Activated CD4-positive, alpha-beta T cell treated with anti-CD3 and anti-CD28 coated beads, Interleukin-2, amount 10 ng/mL, durations not matched to agents 7 days and 5 days (primary cell): ENCODE measurements at regions not wholly inside any gene's neighbourhood (a gene's known extent, or its start where the extent isn't known, plus 50 kb on each side); places are given as distances from the start of the nearest gene placed in this dataset.

Experiments
- CTCF ChIA-PET: fragments of 350-600 bp; sonication (Branson Sonifier 250); formaldehyde crosslinking; loops from one replicate; lab custom pipeline; 2021; ENCODE audit warnings: antibody characterized with exemption; lab: Charles Lee
- POLR2A ChIA-PET: fragments of 350-600 bp; sonication (Branson Sonifier 250); formaldehyde crosslinking; loops from one replicate; lab custom pipeline; 2021; ENCODE audit warnings: antibody characterized with exemption; lab: Charles Lee
- DNase-seq: peaks from one replicate; pipeline ENCODE4 v3.0.0-alpha.2; 2020
- H3K27ac Mint-ChIP-seq: one replicate; pipeline ENCODE4 v1.8.0; 2021; ENCODE audit warnings: mild to moderate bottlenecking, moderate library complexity, mixed read lengths
- H3K27me3 Mint-ChIP-seq: one replicate; pipeline ENCODE4 v1.8.0; 2021; ENCODE audit warnings: mixed read lengths
- H3K36me3 Mint-ChIP-seq: one replicate; pipeline ENCODE4 v1.8.0; 2021; ENCODE audit warnings: low read depth, mixed read lengths
- H3K4me1 Mint-ChIP-seq: one replicate; pipeline ENCODE4 v1.8.0; 2021; ENCODE audit warnings: mixed read lengths
- H3K4me3 Mint-ChIP-seq: one replicate; pipeline ENCODE4 v1.8.0; 2021; ENCODE audit warnings: mild to moderate bottlenecking, moderate library complexity, mixed read lengths
- H3K9me3 Mint-ChIP-seq: one replicate; pipeline ENCODE4 v1.8.0; 2021; ENCODE audit warnings: mixed read lengths

GRCh38 chr15:25051399-25052154 is 96.8 kb downstream of the SNRPN start:
- peaks cover 79% of the 10 kb centered on the region for H3K9me3 Mint-ChIP-seq
- no peaks in the 10 kb centered on the region for H3K4me1 Mint-ChIP-seq
- no peaks in the 10 kb centered on the region for H3K27me3 Mint-ChIP-seq
- POLR2A ChIA-PET, result no interaction called here
- peaks cover 79% of the 10 kb centered on the region for H3K36me3 Mint-ChIP-seq
- DNase-seq, result no peak
- H3K27ac Mint-ChIP-seq, result no peak overlapping the region
- H3K4me3 Mint-ChIP-seq, result no peak overlapping the region
- CTCF ChIA-PET, result no interaction called here

GRCh38 chr15:25052191-25052999 is 97.6 kb downstream of the SNRPN start:
- H3K36me3 Mint-ChIP-seq, result peaks cover 81% of the 10 kb centered on the region
- no peaks in the 10 kb centered on the region for H3K27me3 Mint-ChIP-seq
- POLR2A ChIA-PET, result no interaction called here
- CTCF ChIA-PET, result interaction anchor here (0.5 kb wide), 1 partner anchor 18 kb away, joined by 4 read pairs; no protein-coding TSS in a partner anchor
- DNase-seq, result no peak
- H3K4me1 Mint-ChIP-seq, result no peaks in the 10 kb centered on the region
- H3K9me3 Mint-ChIP-seq, result peaks cover 78% of the 10 kb centered on the region
- no peak overlapping the region for H3K4me3 Mint-ChIP-seq
- H3K27ac Mint-ChIP-seq, result no peak overlapping the region

- H3K36me3 Mint-ChIP-seq, result peaks cover 84% of the 10 kb centered on the region
- DNase-seq, result no peak
- no peak overlapping the region for H3K4me3 Mint-ChIP-seq
- H3K27ac Mint-ChIP-seq, result no peak overlapping the region
- POLR2A ChIA-PET, result no interaction called here
- H3K27me3 Mint-ChIP-seq, result no peaks in the 10 kb centered on the region
- peaks cover 80% of the 10 kb centered on the region for H3K9me3 Mint-ChIP-seq
- H3K4me1 Mint-ChIP-seq, result no peaks in the 10 kb centered on the region
- CTCF ChIA-PET, result no interaction called here
Observed at GRCh38 chr15:25053000-25053815, 98.4 kb downstream of the SNRPN start.

- POLR2A ChIA-PET, result no interaction called here
- no peak overlapping the region for H3K27ac Mint-ChIP-seq
- peaks cover 90% of the 10 kb centered on the region for H3K36me3 Mint-ChIP-seq
- H3K4me1 Mint-ChIP-seq, result no peaks in the 10 kb centered on the region
- H3K4me3 Mint-ChIP-seq, result no peak overlapping the region
- no peak for DNase-seq
- H3K9me3 Mint-ChIP-seq, result peaks cover 84% of the 10 kb centered on the region
- H3K27me3 Mint-ChIP-seq, result no peaks in the 10 kb centered on the region
- CTCF ChIA-PET, result no interaction called here
Observed at GRCh38 chr15:25054329-25054728, 99.5 kb downstream of the SNRPN start.

GRCh38 chr15:25054943-25055342 is 100.2 kb downstream of the SNRPN start:
- H3K4me1 Mint-ChIP-seq, result no peaks in the 10 kb centered on the region
- DNase-seq, result no peak
- H3K4me3 Mint-ChIP-seq, result no peak overlapping the region
- H3K36me3 Mint-ChIP-seq, result peaks cover 91% of the 10 kb centered on the region
- H3K9me3 Mint-ChIP-seq, result peaks cover 83% of the 10 kb centered on the region
- H3K27ac Mint-ChIP-seq, result no peak overlapping the region
- H3K27me3 Mint-ChIP-seq, result no peaks in the 10 kb centered on the region
- POLR2A ChIA-PET, result no interaction called here
- CTCF ChIA-PET, result no interaction called here

GRCh38 chr15:25055356-25056068 is 100.7 kb downstream of the SNRPN start:
- Mint-ChIP-seq H3K36me3 (peaks cover 91% of the 10 kb centered on the region), H3K9me3 (peaks cover 85% of the 10 kb centered on the region), H3K27me3 (no peaks in the 10 kb centered on the region), H3K27ac (no peak overlapping the region), H3K4me3 (no peak overlapping the region), H3K4me1 (no peaks in the 10 kb centered on the region)
- ChIA-PET CTCF (no interaction called here), POLR2A (no interaction called here)
- no peak for DNase-seq

- Mint-ChIP-seq H3K4me3 (no peak overlapping the region), H3K27ac (no peak overlapping the region), H3K4me1 (no peaks in the 10 kb centered on the region), H3K9me3 (peaks cover 83% of the 10 kb centered on the region), H3K27me3 (no peaks in the 10 kb centered on the region), H3K36me3 (peaks cover 90% of the 10 kb centered on the region)
- no peak for DNase-seq
- POLR2A ChIA-PET, result no interaction called here
- CTCF ChIA-PET, result no interaction called here
Observed at GRCh38 chr15:25056484-25057425, 102.0 kb downstream of the SNRPN start.

GRCh38 chr15:25057574-25057973 is 102.8 kb downstream of the SNRPN start:
- Mint-ChIP-seq H3K9me3 (peaks cover 84% of the 10 kb centered on the region), H3K27me3 (no peaks in the 10 kb centered on the region), H3K4me3 (no peak overlapping the region), H3K27ac (no peak overlapping the region), H3K36me3 (peaks cover 92% of the 10 kb centered on the region), H3K4me1 (no peaks in the 10 kb centered on the region)
- POLR2A ChIA-PET, result no interaction called here
- DNase-seq, result no peak
- CTCF ChIA-PET, result no interaction called here

- no peak overlapping the region for H3K27ac Mint-ChIP-seq
- POLR2A ChIA-PET, result interaction anchor here (0.6 kb wide), 1 partner anchor 480 kb away, joined by 3 read pairs; no protein-coding TSS in a partner anchor
Observed at GRCh38 chr15:25058080-25058785, 103.4 kb downstream of the SNRPN start.

GRCh38 chr15:25059698-25060471 is 105.1 kb downstream of the SNRPN start:
- ChIA-PET POLR2A (no interaction called here), CTCF (interaction anchor here (1.0 kb wide), 1 partner anchor 15 kb away, joined by 3 read pairs; no protein-coding TSS in a partner anchor)
- no peaks in the 10 kb centered on the region for H3K27me3 Mint-ChIP-seq
- no peak for DNase-seq
- H3K9me3 Mint-ChIP-seq, result peaks cover 86% of the 10 kb centered on the region
- peaks cover 93% of the 10 kb centered on the region for H3K36me3 Mint-ChIP-seq
- no peaks in the 10 kb centered on the region for H3K4me1 Mint-ChIP-seq
- no peak overlapping the region for H3K27ac Mint-ChIP-seq
- no peak overlapping the region for H3K4me3 Mint-ChIP-seq

More at GRCh38 chr15:25058080-25058785, 103.4 kb downstream of the SNRPN start:
- Mint-ChIP-seq H3K9me3 (peaks cover 84% of the 10 kb centered on the region), H3K4me1 (no peaks in the 10 kb centered on the region), H3K27me3 (no peaks in the 10 kb centered on the region), H3K4me3 (no peak overlapping the region), H3K36me3 (peaks cover 92% of the 10 kb centered on the region)
- no peak for DNase-seq
- CTCF ChIA-PET, result no interaction called here

- DNase-seq, result no peak
- Mint-ChIP-seq H3K27ac (no peak overlapping the region), H3K36me3 (peaks cover 93% of the 10 kb centered on the region), H3K9me3 (peaks cover 86% of the 10 kb centered on the region), H3K4me1 (no peaks in the 10 kb centered on the region), H3K27me3 (no peaks in the 10 kb centered on the region), H3K4me3 (no peak overlapping the region)
- ChIA-PET POLR2A (no interaction called here), CTCF (no interaction called here)
Observed at GRCh38 chr15:25060472-25060803, 105.7 kb downstream of the SNRPN start.
